GM12878 (cell line): ENCODE measurements at regions not wholly inside any gene's neighbourhood (a gene's known extent, or its start where the extent isn't known, plus 50 kb on each side); places are given as distances from the start of the nearest gene placed in this dataset.
"Not testable (repeated sequence)": the region's sequence is repeated elsewhere in the genome, so short reads cannot be mapped to it uniquely, and the experiment has no call there.

Experiments used
- ATAC-seq: fragments of 200-7000 bp; cut with Tn5 transposase; 3 replicates; pipeline ENCODE4 v1.9.1; 2020; ENCODE audit warnings: mild to moderate bottlenecking, moderate library complexity
- BruUV-seq: library from RNA; stranded (reverse); fragments of 400-500 nt; replicated peaks from 2 replicates; lab custom pipeline; 2021; lab: Mats Ljungman, UMichigan
- CTCF ChIA-PET: fragments of 300-600 bp; sonication (Branson Sonifier 250); formaldehyde crosslinking; extraction: SDS; loops from one replicate; lab custom pipeline; 2021; ENCODE audit warnings: inconsistent platforms; lab: Yijun Ruan, JAX
- POLR2A ChIA-PET: fragments of 350-600 bp; formaldehyde crosslinking; extraction: SDS; loops from one replicate; lab custom pipeline; 2021; ENCODE audit warnings: inconsistent platforms; lab: Charles Lee
- RAD21 ChIA-PET: fragments of 300-600 bp; sonication (Branson Sonifier 250); formaldehyde crosslinking; loops from one replicate; lab custom pipeline; 2023; ENCODE audit warnings: antibody characterized with exemption; ENCODE audit not compliant: unreplicated experiment; lab: Charles Lee
- SMC1A ChIA-PET: fragments of 300-600 bp; sonication (Branson Sonifier 250); formaldehyde crosslinking; loops from one replicate; lab custom pipeline; 2023; ENCODE audit not compliant: unreplicated experiment, uncharacterized antibody; lab: Charles Lee
- DNase-seq: peaks from one replicate; pipeline ENCODE4 v3.0.0-alpha.2; 2011; ENCODE audit warnings: low read depth, low spot score
- FAIRE-seq: peaks from 3 replicates; lab custom pipeline; 2011; peaks lifted over from hg19 to GRCh38; lab: Jason Lieb, UNC
- H2AFZ ChIP-seq: 2 replicates; pipeline ENCODE4 v1.6.0; 2011; ENCODE audit warnings: low read depth, low read length, control low read depth; ENCODE audit not compliant: control insufficient read depth
- H3K27ac ChIP-seq: 2 replicates; pipeline ENCODE4 v1.5.1; 2011; ENCODE audit warnings: control low read depth; ENCODE audit not compliant: control insufficient read depth, insufficient read depth
- H3K27me3 ChIP-seq, 2 experiments: replicated peaks in 1 of 2; 2 replicates each; pipeline versions ENCODE4 v1.6.0 to v1.6.1; 2011; ENCODE audit warnings: low read length in 1 of 2; ENCODE audit not compliant: control insufficient read depth in 2 of 2, insufficient read depth in 2 of 2
- H3K36me3 ChIP-seq, 2 experiments: 2 replicates each; pipeline ENCODE4 v1.5.1; 2011; ENCODE audit warnings: low read length in 1 of 2; ENCODE audit not compliant: control insufficient read depth in 2 of 2, insufficient read depth in 2 of 2
- H3K4me1 ChIP-seq: 2 replicates; pipeline ENCODE4 v1.6.1; 2011; ENCODE audit warnings: mild to moderate bottlenecking, low read length, moderate library complexity, mixed read lengths; ENCODE audit not compliant: control insufficient read depth, insufficient read depth
- H3K4me2 ChIP-seq: 2 replicates; pipeline ENCODE4 v1.6.0; 2011; ENCODE audit warnings: control low read depth; ENCODE audit not compliant: control insufficient read depth, insufficient read depth
- H3K4me3 ChIP-seq: fragments of 200-600 bp; sonication (generic); 2 replicates; pipeline ENCODE4 v1.5.1; 2016
- H3K79me2 ChIP-seq: 2 replicates; pipeline ENCODE4 v1.6.0; 2011; ENCODE audit warnings: low read length; ENCODE audit not compliant: control insufficient read depth, insufficient read depth
- H3K9ac ChIP-seq: 2 replicates; pipeline ENCODE4 v1.8.0; 2011; ENCODE audit warnings: low read length, control low read depth, mixed read lengths; ENCODE audit not compliant: control insufficient read depth, insufficient read depth
- H3K9me3 ChIP-seq: replicated peaks from 3 replicates; pipeline ENCODE4 v1.5.1; 2011; ENCODE audit warnings: mild to moderate bottlenecking, low read length; ENCODE audit not compliant: control insufficient read depth, insufficient read depth
- H4K20me1 ChIP-seq: 2 replicates; pipeline ENCODE4 v1.6.0; 2011; ENCODE audit not compliant: control insufficient read depth, insufficient read depth
- NFIC ChIP-seq: IDR thresholded peaks from 2 replicates; pipeline ENCODE4 v1.6.1; 2012; ENCODE audit warnings: low read depth, mild to moderate bottlenecking, inconsistent platforms, low read length, moderate library complexity
- POLR2A ChIP-seq: IDR thresholded peaks from 2 replicates; pipeline ENCODE4 v1.6.1; 2011; ENCODE audit warnings: low read depth, mild to moderate bottlenecking, low read length
- SRF ChIP-seq, 2 experiments: IDR thresholded peaks; 2 replicates each; pipeline ENCODE4 v1.6.1; 2011; ENCODE audit warnings: low read depth in 2 of 2, low read length in 2 of 2, mild to moderate bottlenecking in 1 of 2, moderate library complexity in 1 of 2
- SUPT20H ChIP-seq: IDR thresholded peaks from 2 replicates; pipeline ENCODE4 v1.6.1; 2011; ENCODE audit warnings: low read depth, mild to moderate bottlenecking, low read length, moderate library complexity, borderline replicate concordance; ENCODE audit not compliant: control insufficient read depth
- ZNF207 ChIP-seq: fragments of 450-650 bp; IDR thresholded peaks from 2 replicates; pipeline ENCODE4 v1.6.1; 2014; ENCODE audit warnings: antibody characterized with exemption, mild to moderate bottlenecking, borderline replicate concordance
- ZNF622 ChIP-seq: fragments of 450-650 bp; IDR thresholded peaks from 2 replicates; pipeline ENCODE4 v1.6.1; 2017; ENCODE audit warnings: mild to moderate bottlenecking, inconsistent platforms
- ZZZ3 ChIP-seq: IDR thresholded peaks from 2 replicates; pipeline ENCODE4 v1.6.1; 2011; ENCODE audit warnings: low read depth; ENCODE audit not compliant: control insufficient read depth, insufficient read length
- WGBS: methylation state at CpG from one replicate; pipeline ENCODE4 v1.1.6; 2016; ENCODE audit warnings: low lambda C conversion rate; ENCODE audit not compliant: insufficient replicate concordance, insufficient coverage; ENCODE audit errors: missing lambda C conversion rate; 5-methylcytosine and 5-hydroxymethylcytosine counted together
- in situ Hi-C: fragments of 300-500 bp; cut with MboI; formaldehyde crosslinking; loops from 9 replicates; pipeline ENCODE4 v1.14.3; 2018; ENCODE audit warnings: mixed read lengths
- intact Hi-C: fragments of 100-400 bp; cut with micrococcal nuclease; formaldehyde crosslinking; loops from one replicate; pipeline ENCODE4 v1.14.2; 2022; ENCODE audit not compliant: unreplicated experiment

DNA sequence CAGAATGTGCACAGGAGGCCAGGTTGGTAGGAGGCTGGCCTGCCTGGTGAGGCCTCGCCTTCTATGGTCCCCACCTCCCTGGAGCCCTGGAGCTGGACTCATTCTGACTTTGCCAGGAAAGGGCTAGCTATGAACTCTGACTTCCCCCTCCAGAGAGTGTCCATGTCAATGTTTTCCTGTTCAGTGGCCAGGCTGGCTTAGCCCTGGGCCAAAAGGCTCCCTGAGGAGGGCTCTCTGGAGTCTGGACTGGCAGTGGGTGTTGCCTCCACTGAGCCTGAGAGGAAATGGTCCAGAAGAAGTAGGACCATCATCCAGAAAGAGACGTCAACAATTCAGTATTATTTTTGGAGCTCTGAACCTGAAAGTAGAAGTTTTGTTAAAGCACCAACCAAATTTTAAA is 178.7 kb downstream of the CHIC2 start (continued):
- TF ChIP-seq NFIC, result no peak

DNA sequence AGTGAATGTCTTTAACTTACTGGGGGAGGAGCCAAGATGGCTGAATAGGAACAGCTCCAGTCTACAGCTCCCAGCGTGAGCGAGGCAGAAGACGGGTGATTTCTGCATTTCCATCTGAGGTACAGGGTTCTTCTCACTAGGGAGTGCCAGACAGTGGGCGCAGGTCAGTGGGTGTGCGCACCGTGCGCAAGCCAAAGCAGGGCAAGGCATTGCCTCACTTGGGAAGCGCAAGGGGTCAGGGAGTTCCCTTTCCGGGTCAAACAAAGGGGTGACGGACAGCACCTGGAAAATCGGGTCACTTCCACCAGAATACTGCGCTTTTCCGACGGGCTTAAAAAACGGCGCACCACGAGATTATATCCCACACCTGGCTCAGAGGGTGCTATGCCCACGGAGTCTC is 187.3 kb downstream of the CHIC2 start:
- H2AFZ ChIP-seq, result not testable (repeated sequence)

DNA sequence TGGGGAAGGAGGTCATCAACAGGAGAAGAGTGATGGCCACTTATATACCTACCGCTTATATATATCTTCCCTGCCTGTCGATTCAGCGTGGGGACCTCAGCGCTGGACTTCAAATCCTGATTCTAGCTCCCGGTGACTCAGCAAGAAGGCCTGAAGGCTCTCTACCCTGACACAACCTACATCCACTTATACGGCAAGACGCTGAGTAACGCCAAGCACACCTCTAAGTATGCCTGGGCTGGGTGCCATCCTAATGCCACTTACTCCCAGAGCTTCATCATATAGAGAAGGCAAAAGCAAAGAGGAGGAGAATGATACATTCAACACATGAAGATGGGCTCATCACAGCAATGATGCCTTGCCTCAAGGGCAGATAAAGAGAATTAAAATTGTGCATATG is 198.3 kb downstream of the CHIC2 start:
- no peak overlapping the region for H3K4me2 ChIP-seq
- H3K4me3 ChIP-seq, result no peak overlapping the region
- intact Hi-C loops, result no loop called here
- no peaks in the 10 kb centered on the region for H3K9me3 ChIP-seq
- CTCF ChIA-PET, result interaction anchor here (0.8 kb wide), 1 partner anchor 350 kb away, joined by 3 read pairs; no protein-coding TSS in a partner anchor
- H2AFZ ChIP-seq, result no peak overlapping the region
- POLR2A ChIA-PET, result no interaction called here
- SMC1A ChIA-PET, result no interaction called here
- H3K27ac ChIP-seq, result no peak overlapping the region
- no peak for DNase-seq
- WGBS, result 85% methylated on average over 8 of the region's 8 CpGs
- no peaks in the 10 kb centered on the region for H4K20me1 ChIP-seq
- BruUV-seq, result no TSS peak
- no peaks in the 10 kb centered on the region for H3K36me3 ChIP-seq
- RAD21 ChIA-PET, result no interaction called here
- no peaks in the 10 kb centered on the region for H3K79me2 ChIP-seq
- no peak overlapping the region for H3K9ac ChIP-seq
- H3K27me3 ChIP-seq, result no peaks in the 10 kb centered on the region
- in situ Hi-C loops, result no loop called here
- no peaks in the 10 kb centered on the region for H3K4me1 ChIP-seq
- FAIRE-seq, result no peak
- TF ChIP-seq SUPT20H (no peak), ZNF622 (no peak), ZZZ3 (no peak), ZNF207 (no peak), POLR2A (no peak), SRF (IDR thresholded peaks at IDR 0.05; ENCODE audit: low read depth in 2 of 2, low read length in 2 of 2) (no peak)
- ATAC-seq, result no peak

More for the DNA sequence above, 187.3 kb downstream of the CHIC2 start:
- SMC1A ChIA-PET, H3K79me2 ChIP-seq, intact Hi-C loops, RAD21 ChIA-PET, H3K36me3 ChIP-seq, H3K4me1 ChIP-seq, DNase-seq, ATAC-seq, H3K27ac ChIP-seq, H3K27me3 ChIP-seq, POLR2A ChIA-PET, CTCF ChIA-PET, H3K4me2 ChIP-seq, H3K9ac ChIP-seq, FAIRE-seq, BruUV-seq, in situ Hi-C loops, H4K20me1 ChIP-seq, H3K4me3 ChIP-seq, H3K9me3 ChIP-seq: not testable (repeated sequence)
- WGBS, result 76% methylated on average over 7 of the region's 18 CpGs
